ENCODE measurements at regions not wholly inside any gene's neighbourhood (a gene's known extent, or its start where the extent isn't known, plus 50 kb on each side); places are given as distances from the start of the nearest gene placed in this dataset.

- TF ChIP-seq POLR2AphosphoS5 (IDR thresholded peaks at IDR 0.05; ENCODE audit: low read depth, low read length) (no peak), POU2F2 (IDR thresholded peaks at IDR 0.05; ENCODE audit: low read depth, low read length) (no peak), POLR2A (IDR thresholded peaks at IDR 0.05; ENCODE audit: low read depth, low read length) (no peak), SPI1 (IDR thresholded peaks at IDR 0.05; ENCODE audit: low read depth, low read length) (no peak), PAX5 (IDR thresholded peaks at IDR 0.05; ENCODE audit: insufficient read depth, low read length, severe bottlenecking) (no peak), TAF1 (IDR thresholded peaks at IDR 0.05; ENCODE audit: low read depth, low read length) (no peak)
- FAIRE-seq: no peak
- DNase-seq (ENCODE audit: insufficient read length, low spot score): no peak
These were observed 223.6 kb upstream of the PREP start for GRCh38 chr6:105626295-105627158.

DNA sequence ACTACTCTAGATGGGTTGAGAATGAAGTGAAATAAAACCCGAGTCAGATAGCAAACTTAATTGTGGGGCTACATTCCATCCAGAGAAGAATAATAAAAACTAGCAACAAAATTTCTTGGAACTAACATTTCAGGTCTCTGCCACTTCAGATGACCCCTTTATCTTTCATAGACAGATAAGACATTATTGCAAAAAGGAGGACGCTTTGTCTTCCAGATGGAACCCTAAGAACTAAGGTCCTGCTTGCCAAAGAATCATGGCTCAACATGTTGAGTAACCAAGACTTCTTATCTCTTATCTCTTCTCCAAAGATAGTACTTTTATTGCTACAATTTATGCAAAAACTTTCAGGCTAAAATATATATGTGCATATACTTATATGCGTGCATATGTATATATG, 221.1 kb upstream of the PREP start:
- no peak for FAIRE-seq
- no peak for TF ChIP-seq POU2F2 (IDR thresholded peaks at IDR 0.05; ENCODE audit: low read depth, low read length)
- no peak for TF ChIP-seq POLR2AphosphoS5 (IDR thresholded peaks at IDR 0.05; ENCODE audit: low read depth, low read length)
- no peak for TF ChIP-seq PAX5 (IDR thresholded peaks at IDR 0.05; ENCODE audit: insufficient read depth, low read length, severe bottlenecking)
- TF ChIP-seq SPI1 (IDR thresholded peaks at IDR 0.05; ENCODE audit: low read depth, low read length): no peak
- no peak for TF ChIP-seq POLR2A (IDR thresholded peaks at IDR 0.05; ENCODE audit: low read depth, low read length)
- TF ChIP-seq TAF1 (IDR thresholded peaks at IDR 0.05; ENCODE audit: low read depth, low read length): no peak
- DNase-seq (ENCODE audit: insufficient read length, low spot score): no peak

- no peak for TF ChIP-seq POLR2A (IDR thresholded peaks at IDR 0.05; ENCODE audit: low read depth, low read length)
- TF ChIP-seq POU2F2 (IDR thresholded peaks at IDR 0.05; ENCODE audit: low read depth, low read length): no peak
- TF ChIP-seq TAF1 (IDR thresholded peaks at IDR 0.05; ENCODE audit: low read depth, low read length): no peak
- TF ChIP-seq SPI1 (IDR thresholded peaks at IDR 0.05; ENCODE audit: low read depth, low read length): no peak
- TF ChIP-seq PAX5 (IDR thresholded peaks at IDR 0.05; ENCODE audit: insufficient read depth, low read length, severe bottlenecking): no peak
- no peak for TF ChIP-seq POLR2AphosphoS5 (IDR thresholded peaks at IDR 0.05; ENCODE audit: low read depth, low read length)
- FAIRE-seq (no peak), DNase-seq (ENCODE audit: insufficient read length, low spot score) (no peak)
These were observed 219.3 kb upstream of the PREP start for GRCh38 chr6:105622226-105622625.

GRCh38 chr6:105621564-105622175, 218.8 kb upstream of the PREP start:
- TF ChIP-seq POLR2AphosphoS5 (IDR thresholded peaks at IDR 0.05; ENCODE audit: low read depth, low read length) (no peak), POU2F2 (IDR thresholded peaks at IDR 0.05; ENCODE audit: low read depth, low read length) (no peak), SPI1 (IDR thresholded peaks at IDR 0.05; ENCODE audit: low read depth, low read length) (no peak), POLR2A (IDR thresholded peaks at IDR 0.05; ENCODE audit: low read depth, low read length) (no peak), PAX5 (IDR thresholded peaks at IDR 0.05; ENCODE audit: insufficient read depth, low read length, severe bottlenecking) (no peak), TAF1 (IDR thresholded peaks at IDR 0.05; ENCODE audit: low read depth, low read length) (no peak)
- no peak for DNase-seq (ENCODE audit: insufficient read length, low spot score)
- no peak for FAIRE-seq

DNA sequence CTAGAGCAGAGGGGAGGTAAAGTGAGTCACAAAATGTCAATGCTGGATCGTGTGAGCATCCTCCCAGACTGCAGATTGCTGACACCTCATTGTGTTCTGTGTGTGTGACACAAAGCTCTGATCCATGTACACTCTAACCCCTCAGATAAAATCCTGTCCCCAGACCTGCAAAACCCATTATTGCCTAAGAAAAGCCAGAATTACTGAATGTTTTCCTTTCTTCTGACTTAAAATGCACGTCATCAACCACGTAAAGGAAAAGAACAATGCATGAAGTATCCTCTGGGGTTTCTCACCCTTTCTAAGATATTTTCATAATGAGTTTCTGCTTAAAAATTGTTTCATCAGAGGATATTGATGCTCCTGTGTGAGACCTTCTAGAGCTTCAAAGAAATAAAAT, 218.0 kb upstream of the PREP start:
- FAIRE-seq: no peak

GRCh38 chr6:105619971-105620741, 217.3 kb upstream of the PREP start:
- TF ChIP-seq TAF1 (IDR thresholded peaks at IDR 0.05; ENCODE audit: low read depth, low read length): no peak
- TF ChIP-seq PAX5 (IDR thresholded peaks at IDR 0.05; ENCODE audit: insufficient read depth, low read length, severe bottlenecking): no peak
- no peak for TF ChIP-seq POU2F2 (IDR thresholded peaks at IDR 0.05; ENCODE audit: low read depth, low read length)
- no peak for TF ChIP-seq SPI1 (IDR thresholded peaks at IDR 0.05; ENCODE audit: low read depth, low read length)
- TF ChIP-seq POLR2AphosphoS5 (IDR thresholded peaks at IDR 0.05; ENCODE audit: low read depth, low read length): no peak
- no peak for TF ChIP-seq POLR2A (IDR thresholded peaks at IDR 0.05; ENCODE audit: low read depth, low read length)
- DNase-seq (ENCODE audit: insufficient read length, low spot score): no peak
- no peak for FAIRE-seq

More for the DNA sequence above, 218.0 kb upstream of the PREP start:
- DNase-seq (ENCODE audit: insufficient read length, low spot score): no peak
- TF ChIP-seq SPI1 (IDR thresholded peaks at IDR 0.05; ENCODE audit: low read depth, low read length) (no peak), POU2F2 (IDR thresholded peaks at IDR 0.05; ENCODE audit: low read depth, low read length) (no peak), POLR2AphosphoS5 (IDR thresholded peaks at IDR 0.05; ENCODE audit: low read depth, low read length) (no peak), POLR2A (IDR thresholded peaks at IDR 0.05; ENCODE audit: low read depth, low read length) (no peak), TAF1 (IDR thresholded peaks at IDR 0.05; ENCODE audit: low read depth, low read length) (no peak), PAX5 (IDR thresholded peaks at IDR 0.05; ENCODE audit: insufficient read depth, low read length, severe bottlenecking) (no peak)

DNA sequence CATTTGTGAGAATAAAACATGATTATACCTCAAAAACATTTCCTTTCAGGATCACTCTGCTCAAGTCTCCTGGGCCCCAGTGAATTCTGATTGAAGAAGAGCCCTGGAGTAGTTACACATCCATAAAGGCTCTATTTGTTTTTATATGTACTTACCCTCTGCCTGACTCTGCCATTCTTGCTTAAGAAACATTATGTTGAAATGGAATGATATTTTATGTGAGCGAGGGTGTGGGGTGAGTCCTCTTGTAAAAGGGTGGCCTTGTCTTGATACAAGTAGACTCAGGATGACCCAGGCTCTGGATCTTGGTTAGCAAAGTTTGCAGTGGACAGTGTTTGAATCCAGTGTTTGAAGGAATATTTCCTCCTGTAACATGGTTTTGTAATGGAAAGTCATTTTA, 215.4 kb upstream of the PREP start:
- FAIRE-seq: no peak

GRCh38 chr6:105616521-105616920, 213.6 kb upstream of the PREP start:
- no peak for TF ChIP-seq POU2F2 (IDR thresholded peaks at IDR 0.05; ENCODE audit: low read depth, low read length)
- TF ChIP-seq POLR2A (IDR thresholded peaks at IDR 0.05; ENCODE audit: low read depth, low read length): no peak
- TF ChIP-seq PAX5 (IDR thresholded peaks at IDR 0.05; ENCODE audit: insufficient read depth, low read length, severe bottlenecking): no peak
- no peak for FAIRE-seq
- DNase-seq (ENCODE audit: insufficient read length, low spot score): no peak

More for the DNA sequence above, 215.4 kb upstream of the PREP start:
- no peak for TF ChIP-seq SPI1 (IDR thresholded peaks at IDR 0.05; ENCODE audit: low read depth, low read length)
- TF ChIP-seq POLR2A (IDR thresholded peaks at IDR 0.05; ENCODE audit: low read depth, low read length): no peak
- TF ChIP-seq PAX5 (IDR thresholded peaks at IDR 0.05; ENCODE audit: insufficient read depth, low read length, severe bottlenecking): no peak
- TF ChIP-seq POU2F2 (IDR thresholded peaks at IDR 0.05; ENCODE audit: low read depth, low read length): no peak
- no peak for TF ChIP-seq POLR2AphosphoS5 (IDR thresholded peaks at IDR 0.05; ENCODE audit: low read depth, low read length)
- no peak for DNase-seq (ENCODE audit: insufficient read length, low spot score)

- no peak for FAIRE-seq
- TF ChIP-seq POU2F2 (IDR thresholded peaks at IDR 0.05; ENCODE audit: low read depth, low read length): no peak
- TF ChIP-seq PAX5 (IDR thresholded peaks at IDR 0.05; ENCODE audit: insufficient read depth, low read length, severe bottlenecking): no peak
- TF ChIP-seq TAF1 (IDR thresholded peaks at IDR 0.05; ENCODE audit: low read depth, low read length): no peak
- TF ChIP-seq POLR2A (IDR thresholded peaks at IDR 0.05; ENCODE audit: low read depth, low read length): no peak
- no peak for TF ChIP-seq SPI1 (IDR thresholded peaks at IDR 0.05; ENCODE audit: low read depth, low read length)
- TF ChIP-seq POLR2AphosphoS5 (IDR thresholded peaks at IDR 0.05; ENCODE audit: low read depth, low read length): no peak
- DNase-seq (ENCODE audit: insufficient read length, low spot score): no peak
These were observed 208.7 kb upstream of the PREP start for GRCh38 chr6:105611606-105612005.

All from GM12891 (cell line).